Suppressor macrophage treated with lipopolysaccharide for 1 hour (primary cell): ENCODE measurements at regions not wholly inside any gene's neighbourhood (a gene's known extent, or its start where the extent isn't known, plus 50 kb on each side); places are given as distances from the start of the nearest gene placed in this dataset.
"Not testable (repeated sequence)": the region's sequence is repeated elsewhere in the genome, so short reads cannot be mapped to it uniquely, and the experiment has no call there.

Experiments
- DNase-seq, 3 donors: peaks; one replicate each; pipeline ENCODE4 v3.0.0-alpha.2; 2020 to 2022

DNA sequence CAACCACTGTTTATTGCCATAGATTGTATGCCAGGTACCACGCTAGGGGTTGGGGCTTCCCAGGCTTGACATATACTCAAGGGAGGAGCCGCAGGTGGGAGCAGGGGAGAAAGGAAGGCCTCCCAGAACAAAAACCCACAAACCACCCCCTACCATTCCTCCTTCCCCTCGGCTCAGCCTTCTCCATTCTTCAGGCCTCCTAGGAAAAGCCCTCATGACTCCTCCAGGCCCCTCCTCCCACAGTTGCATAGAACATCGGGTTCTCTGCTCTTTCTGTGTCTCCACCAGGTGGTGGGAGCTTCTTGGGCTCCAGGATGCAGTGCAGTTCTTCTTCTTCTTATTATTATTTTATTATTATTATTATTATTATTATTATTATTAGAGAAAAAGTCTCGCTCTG lies 80.3 kb downstream of the ZFP36L2 start:
- no peak for DNase-seq

DNA sequence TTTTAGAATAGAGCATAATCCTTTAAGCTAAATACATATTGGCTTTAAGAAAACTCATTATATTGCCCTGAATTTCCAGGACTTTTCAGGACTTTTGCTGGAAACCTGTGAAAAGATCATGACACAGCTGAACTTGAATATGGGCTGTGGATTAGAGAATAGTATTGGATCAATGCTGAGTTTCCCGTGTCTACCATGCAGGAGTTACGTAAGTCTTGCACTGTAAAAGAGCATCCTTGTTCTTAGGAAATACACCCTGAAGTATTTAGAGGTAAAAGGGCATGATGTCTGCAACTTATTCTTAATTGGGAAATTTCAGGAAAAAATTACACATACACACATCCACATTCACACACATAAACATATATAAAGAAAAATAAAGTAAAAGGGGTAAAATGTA lies 82.1 kb downstream of the ZFP36L2 start:
- peak; percentile 53 to 71 (median 65) for DNase-seq

DNA sequence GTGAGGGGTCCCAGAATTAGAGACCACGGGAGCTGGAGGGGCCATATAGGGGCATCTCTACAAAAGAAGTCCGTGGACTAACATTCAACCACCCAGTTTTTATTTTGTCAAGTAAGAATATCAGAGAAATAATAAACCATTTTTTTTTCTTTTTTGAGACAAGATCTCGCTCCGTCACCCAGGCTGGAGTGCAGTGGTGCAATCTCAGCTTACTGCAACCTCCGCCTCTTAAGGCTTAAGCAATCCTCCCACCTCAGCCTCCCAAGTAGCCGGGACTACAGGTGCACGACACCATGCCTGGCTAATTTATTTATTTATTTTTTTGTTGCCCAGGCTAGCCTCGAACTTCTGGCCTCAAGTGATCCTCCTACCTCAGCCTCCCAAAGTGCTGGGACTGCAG lies 82.7 kb downstream of the ZFP36L2 start:
- no peak for DNase-seq

DNA sequence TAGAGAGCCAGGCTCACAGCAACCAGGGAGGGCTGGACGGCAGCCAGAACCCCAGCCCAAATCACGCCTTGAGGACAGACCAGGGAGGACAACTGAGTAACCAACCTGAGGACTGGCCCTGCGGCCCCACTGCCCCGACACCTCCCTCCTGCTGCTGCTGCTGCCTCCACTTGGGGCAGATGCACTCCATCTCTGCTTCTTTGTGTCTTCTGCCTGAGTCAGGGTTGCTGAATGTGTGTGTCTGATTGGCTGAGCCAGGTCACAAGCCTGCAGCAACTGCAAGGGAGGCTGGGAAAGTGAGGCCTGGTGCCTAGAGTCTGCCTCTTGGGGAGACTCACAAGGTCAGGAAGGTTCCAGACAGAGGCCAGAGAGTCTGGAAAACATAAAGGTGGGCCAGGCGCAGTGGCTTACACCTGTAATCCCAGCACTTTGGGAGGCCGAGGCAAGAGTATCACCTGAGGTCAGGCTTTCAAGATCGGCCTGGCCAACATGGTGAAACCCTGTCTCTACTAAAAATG lies 83.4 kb downstream of the ZFP36L2 start:
- peak in 1 of 3 donors; percentile 30 for DNase-seq

DNA sequence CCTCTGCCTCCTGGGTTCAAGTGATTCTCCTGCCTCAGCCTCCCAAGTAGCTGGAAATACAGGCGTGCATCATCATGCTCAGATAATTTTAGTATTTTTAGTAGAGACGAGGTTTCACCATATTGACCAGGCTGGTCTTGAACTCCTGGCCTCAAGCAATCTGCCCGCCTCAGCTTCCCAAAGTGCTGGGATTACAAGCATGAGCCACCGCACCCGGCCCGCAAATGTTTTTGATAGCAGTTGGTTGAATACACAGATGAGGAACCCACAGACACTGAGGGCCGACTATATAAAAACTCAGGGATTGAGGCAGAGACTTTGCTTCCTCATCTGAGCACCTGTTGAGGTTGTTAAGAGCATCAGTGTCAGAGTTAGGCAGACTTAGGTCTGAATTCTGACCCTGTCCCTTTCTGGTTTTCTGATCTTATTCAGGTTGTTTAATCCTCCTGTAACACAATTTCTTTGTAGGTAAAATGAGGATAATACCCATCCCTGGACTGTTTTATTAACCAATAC lies 84.7 kb downstream of the ZFP36L2 start:
- DNase-seq: not testable (repeated sequence)

DNA sequence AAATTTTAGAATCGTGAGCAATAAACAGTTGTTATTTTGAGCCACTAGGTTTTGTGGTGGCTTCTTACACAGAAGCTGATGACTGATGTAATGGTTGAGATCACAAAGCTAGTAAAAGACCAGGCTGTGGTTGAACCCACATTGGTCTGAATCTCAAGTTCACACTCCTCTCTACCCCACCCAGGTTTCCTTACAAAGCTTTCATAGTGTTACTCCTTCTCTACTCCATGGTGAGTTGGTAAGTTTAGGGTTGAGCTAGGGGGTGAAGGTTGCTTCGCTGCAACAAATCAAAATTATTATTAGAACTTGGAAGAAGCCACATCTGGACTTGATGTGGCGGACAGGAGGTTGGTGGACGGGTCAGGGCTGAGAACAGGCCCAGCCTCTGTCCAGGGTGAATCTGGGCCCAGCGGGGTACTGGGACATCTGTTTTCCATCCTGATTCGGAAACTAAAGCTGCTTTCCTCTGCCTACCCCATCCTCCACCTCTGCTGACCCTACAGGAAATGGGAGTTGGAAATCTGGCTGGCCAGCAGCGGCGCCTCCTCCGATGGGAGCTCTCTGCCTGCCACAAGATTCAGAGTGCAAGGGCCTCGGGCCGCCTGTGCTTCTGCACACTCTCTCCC lies 86.3 kb downstream of the ZFP36L2 start:
- DNase-seq: no peak

DNA sequence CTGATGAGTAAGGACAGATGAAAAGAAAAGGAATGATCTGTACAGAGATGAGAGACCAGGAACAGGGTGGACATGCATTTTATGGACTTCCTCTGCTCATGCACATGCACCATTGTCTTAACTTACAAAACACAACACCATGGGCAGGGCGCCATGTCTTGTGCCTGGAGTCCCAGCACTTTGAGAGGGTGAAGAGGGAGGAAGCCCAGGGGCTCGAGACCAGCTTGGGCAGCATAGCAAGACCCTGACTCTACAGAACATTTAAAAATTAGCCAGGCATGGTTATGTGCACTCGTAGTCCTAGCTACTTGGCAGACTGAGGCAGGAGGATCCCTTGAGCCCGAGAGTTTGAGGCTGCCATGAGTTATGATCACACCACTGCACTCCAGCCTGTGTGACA lies 86.9 kb downstream of the ZFP36L2 start:
- DNase-seq: no peak

DNA sequence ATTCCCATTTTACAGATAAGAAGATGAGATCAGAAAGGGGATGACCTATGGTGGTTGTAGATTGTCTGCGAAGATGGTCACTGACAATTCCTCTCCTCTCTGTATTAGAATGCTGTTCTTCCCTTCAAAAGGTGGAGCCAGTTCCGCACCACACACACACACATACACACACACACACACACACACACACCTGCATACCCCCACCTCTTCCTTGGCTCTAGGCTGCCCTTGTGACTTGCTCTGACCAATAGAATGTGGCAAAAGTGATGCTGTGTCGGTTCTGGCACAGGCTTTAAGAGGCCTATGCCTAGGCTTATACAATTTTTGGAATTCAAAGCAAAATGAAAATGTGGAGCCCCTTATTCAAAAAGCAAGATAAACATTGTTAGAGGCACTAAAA lies 88.0 kb downstream of the ZFP36L2 start:
- no peak for DNase-seq

DNA sequence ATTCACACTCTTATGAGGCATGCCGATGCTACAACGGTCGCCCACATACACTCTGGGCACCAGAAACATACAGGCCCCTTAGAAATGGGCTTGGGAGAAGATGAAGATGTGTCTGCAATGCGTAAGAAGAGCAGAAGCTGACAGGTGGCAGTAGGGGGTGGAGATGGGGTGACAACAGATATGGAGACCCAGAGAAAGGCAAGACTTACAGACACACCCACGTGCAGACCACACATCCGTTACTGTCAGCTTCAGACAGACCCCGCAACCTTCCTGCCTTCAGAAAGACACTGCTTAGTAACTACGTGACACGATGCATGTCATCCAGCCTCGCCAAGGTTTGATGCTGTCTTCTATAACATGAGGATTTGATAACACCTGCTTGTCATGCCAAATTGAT lies 89.5 kb downstream of the ZFP36L2 start:
- DNase-seq: no peak

DNA sequence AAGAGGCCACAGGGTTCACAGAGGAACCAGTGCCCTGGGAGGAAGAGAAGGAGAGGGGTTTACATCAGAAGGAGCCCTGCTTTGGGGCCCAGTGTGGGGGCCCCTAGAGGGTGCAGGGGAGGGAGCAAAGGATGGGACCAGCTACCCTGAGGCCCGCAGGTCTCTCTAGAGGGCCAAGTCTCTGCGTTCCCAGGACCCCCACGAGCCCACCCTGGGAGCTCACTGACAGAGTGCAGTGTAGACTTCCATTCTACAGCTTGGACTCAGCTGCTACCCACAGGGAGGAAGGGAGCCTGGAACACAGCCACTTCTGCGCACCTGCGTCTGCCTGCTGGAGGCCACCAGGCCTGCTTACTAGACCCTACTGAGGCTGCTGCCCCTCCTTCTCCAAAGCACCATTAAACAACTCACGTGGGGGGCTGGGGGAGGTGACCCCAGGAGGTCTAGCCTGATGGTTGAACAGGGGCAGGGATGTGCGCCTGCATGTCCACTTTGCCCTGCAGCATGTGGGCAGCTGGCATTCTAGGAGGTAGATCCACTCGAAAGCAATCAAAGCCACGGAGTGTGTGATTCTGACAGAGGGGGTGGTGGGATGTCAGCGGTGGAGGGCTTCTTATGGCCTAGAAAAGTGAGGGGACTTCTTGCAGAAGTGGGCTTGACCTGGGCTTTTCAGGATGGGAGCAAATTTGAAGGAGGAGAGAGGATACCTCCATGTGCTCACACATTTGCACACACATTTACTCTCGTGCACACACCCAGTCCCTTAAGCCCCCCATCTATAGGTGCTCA lies 90.2 kb downstream of the ZFP36L2 start:
- DNase-seq: no peak

DNA sequence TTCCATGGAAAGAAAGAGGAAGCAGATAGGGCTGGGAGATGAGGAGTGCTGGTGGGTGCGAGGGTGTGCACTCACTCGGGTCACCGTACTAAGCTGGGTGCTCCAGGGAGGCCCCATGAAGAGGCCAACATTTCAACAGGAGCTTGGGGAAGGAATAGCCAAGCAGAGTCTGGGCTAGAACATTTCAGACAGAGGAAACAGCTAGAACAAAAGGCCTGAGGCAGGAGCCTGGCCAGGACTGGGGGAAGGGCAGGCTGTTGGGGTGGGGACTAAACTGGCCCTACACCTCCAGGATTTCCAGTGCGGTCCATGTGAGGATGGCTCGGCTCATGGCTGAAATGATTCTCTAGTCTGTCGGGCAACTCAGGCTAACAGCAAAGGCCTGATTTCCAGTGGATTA lies 90.8 kb downstream of the ZFP36L2 start:
- DNase-seq: no peak

DNA sequence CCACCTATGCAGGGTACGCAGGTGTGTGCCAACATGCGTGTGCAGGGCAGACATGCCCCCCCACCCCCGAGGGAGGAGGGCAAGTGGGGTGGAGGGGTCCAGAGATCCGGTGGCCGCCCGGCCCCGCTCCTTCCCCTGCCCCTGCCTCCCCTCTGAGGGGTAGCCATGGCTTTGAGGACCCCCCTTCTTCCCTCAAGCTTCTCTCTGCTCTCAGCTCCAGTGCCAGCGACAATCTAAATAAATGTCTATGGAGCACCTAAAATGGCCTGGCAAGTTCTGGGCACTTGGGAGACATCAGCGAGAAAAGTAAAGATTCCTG lies 91.9 kb downstream of the ZFP36L2 start:
- no peak for DNase-seq

DNA sequence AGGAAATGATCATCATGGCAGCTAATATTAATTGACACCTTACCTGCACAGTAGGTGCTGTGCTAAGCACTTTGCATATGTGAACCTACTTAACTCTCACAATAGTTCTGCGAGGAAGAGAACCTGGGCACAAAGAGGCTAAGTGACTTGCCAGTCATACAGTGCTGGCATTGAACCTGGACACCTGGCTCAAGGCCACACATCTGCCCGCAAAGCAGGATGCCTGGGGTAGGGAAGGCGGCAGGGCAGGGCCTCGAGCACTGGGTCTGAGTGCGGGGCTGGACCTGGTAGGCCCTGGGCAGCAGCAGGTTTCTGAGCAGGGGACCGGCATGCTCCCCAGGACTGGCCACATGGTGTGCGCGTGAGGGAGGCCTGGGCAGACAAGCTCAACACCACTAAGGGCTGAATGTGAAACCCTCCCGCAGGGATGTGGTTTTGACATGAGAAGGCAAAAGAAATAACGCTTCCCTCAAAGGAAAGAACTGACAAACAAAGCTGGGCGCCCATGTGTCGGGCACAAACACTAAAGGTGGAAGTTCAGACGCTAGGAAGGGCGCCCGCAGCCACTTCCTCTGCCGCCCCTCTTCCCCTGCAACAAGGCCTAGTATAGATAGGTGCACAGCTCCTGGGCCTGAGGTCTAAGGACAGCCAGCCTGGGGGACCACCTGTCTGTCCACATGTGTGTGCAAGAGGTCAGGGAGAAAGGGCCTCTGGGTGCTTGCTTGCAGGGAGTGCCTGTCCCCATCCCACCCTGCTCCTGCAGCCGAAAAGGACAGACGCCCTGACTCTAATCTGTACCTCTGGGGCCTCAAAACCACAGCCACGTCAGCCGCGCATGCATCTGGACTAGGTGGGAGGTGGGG lies 92.5 kb downstream of the ZFP36L2 start:
- peak in 2 of 3 donors; percentile 42 to 53 for DNase-seq

DNA sequence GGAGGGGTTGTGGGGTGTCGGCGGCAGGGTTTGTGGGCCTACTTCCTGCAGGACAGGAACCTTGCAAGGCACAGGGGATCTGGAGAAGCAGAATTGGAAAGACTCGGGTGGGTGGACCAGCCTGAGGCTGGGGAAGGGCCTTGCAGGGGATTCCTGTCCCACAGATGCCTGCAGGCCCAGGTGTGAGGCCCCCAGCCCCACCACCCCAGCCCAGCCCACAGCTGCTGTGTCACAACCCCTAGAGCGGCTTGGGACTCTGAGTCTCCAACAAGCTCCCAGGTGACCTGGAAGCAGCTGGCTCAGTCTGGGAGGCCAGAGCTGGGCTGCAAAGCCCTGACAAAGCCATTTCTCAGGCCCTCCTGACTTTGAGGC lies 93.1 kb downstream of the ZFP36L2 start:
- DNase-seq: no peak

DNA sequence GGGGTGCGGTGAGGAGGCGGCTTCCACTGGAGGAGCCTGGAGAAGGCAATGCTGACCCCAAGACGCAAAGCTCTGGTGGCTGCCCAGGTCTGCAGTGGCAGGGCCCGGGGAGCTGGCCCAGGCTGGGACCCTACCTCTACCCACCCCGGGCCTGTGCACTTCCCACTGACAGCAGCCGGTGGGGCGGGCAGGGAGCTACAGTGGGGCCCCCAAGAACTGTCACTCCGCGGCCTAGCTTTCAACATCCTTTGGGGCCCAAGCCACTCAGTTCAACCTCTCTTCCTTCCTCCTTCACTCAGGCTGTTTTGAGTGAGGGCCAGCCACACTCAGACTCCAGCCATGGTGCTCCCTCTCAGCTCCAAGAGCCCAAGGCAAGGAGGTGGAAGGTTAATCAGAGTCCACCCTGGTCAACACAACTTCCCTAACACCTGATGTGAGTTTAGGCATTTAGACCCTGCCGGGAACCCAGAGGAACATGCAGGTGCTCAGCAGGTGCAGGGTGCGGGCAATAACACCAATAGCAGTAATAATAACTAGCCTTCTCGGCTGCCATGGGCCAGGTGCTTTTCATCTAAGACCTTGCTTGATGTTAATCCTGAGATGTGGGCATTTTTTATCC lies 93.6 kb downstream of the ZFP36L2 start:
- DNase-seq: no peak

DNA sequence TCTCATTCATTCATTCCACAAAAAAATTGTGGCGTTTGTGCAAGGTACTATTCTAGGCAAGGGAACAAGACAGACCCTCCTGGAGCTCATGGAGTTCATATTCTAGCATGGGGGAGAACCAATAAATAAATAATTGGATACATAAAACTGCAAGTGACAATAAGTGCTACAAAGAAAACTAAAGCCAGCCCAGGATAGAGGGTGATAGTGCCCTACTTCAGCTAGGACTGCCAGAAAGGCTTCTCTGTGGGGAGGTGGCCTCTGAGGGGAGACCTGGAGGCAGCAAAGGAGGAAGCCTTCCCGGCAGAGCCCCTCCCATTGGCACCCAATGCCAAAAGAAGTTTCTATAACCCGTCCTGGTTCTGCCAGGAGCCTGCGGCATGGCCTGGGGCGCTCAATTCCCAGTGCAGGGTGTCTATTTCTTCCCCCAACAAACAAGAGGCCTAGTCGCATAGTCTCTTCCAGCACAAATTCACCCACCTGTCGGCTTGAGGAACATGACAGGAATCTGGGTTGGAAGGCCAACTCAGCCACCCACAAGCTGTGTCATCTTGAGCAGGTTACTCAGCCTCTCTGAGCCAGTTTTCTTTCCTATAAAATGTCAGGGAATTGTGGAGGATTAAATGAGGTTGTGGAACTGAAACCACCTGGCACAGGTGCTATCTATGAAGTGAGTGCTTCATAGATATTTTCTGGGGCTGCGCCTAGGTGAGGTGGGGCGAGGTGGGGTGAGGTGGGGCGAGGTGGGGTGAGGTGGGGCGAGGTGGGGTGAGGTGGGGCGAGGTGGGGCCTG lies 94.3 kb downstream of the ZFP36L2 start:
- DNase-seq: no peak

DNA sequence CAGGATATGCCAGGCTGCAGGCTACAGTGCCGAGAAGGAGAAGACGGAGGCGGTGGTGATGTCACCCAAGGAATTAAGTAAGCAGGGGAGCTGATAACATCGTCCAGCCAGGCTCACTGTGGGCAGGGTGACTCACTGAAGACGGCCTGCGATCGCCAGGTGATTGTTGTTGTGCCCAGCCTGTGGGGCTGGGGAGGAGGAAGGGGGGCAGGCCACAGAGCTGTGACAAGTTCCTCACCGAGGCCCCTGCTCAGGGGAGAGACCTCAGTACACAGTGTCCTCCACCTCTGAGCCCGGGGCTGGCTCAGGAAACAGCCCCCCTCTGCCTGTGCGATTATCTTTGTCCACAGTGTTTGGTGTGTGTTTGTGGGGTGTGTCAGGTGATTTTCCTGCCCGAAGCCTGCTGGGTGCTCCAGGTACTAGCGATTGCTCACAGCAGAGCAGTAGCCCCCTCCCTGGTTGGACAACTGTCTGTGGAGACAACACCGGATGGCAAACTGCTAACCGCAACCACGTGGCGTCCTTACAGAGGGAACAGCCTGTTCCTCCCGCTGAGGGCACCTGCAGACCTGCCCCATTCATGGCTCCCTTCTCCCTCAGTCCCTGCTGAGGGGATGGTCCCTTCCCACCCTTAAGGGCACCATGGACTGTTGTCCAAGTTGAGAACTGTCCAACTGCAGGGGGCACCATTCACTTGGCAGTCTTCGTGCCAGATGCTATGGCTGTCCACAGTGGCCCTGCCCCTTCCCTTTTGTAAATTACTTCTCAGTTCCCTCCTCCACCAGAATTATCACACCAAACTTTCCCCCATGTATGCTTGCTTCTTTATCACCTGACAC lies 95.1 kb downstream of the ZFP36L2 start:
- DNase-seq: peak; percentile 92

DNA sequence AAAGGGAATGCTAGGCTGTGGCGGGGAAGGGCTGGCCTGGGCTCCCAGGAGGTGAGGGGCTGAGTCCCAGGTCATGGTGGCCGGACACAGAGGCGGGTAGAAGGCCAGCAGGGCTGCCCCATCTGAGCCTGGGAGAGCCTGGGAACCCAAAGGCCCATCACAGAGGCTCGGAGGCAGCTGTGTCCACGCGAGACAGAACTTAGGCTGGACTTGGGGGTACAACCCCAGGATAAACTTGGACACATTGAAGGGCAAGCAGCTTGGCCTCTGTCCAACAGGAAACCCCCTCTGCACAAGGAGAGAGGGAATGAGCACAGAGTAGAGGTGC lies 95.9 kb downstream of the ZFP36L2 start:
- no peak for DNase-seq

DNA sequence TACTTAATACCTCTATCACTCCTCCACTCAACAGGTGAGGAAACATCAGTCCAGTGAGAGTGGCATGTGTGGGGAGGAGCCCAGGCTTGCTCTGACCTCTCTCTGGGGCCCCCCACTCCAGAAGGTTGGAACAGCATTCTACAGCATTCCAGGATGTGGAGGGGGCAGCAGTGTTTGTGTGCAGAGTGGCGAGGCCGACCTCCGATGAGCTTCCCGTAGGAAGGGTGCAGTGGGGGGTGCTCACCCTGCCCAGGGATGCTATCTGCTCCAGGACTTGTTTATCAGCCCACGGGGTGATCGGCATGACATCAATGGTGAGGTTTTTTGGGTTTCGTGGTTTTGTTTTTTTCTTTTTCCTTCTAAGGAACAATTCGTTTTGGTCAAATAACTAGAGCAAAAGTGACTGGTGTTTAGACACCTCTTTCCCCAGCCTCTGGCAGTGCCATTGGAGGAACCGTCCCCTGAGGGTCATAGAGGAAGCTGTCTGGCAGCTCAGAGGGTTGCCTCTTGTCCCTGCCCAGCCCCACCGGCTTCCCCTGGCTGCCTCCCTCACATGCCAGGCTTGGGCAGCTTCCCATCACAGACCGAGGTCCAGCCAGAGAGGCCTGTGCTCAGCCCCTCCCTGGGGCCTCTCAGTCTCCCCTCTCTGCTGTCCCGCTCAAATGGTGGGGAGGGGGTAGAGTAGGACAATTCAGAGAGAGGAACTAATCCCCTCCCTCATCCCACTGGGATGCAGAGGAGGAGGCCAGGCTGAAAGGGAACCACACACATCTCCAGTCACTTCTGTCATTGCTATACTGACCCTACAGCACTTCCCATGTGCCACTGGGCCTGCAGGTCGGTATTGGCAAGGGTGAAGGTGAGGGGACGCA lies 96.5 kb downstream of the ZFP36L2 start:
- DNase-seq: peak; percentile 63 to 76 (median 72)

DNA sequence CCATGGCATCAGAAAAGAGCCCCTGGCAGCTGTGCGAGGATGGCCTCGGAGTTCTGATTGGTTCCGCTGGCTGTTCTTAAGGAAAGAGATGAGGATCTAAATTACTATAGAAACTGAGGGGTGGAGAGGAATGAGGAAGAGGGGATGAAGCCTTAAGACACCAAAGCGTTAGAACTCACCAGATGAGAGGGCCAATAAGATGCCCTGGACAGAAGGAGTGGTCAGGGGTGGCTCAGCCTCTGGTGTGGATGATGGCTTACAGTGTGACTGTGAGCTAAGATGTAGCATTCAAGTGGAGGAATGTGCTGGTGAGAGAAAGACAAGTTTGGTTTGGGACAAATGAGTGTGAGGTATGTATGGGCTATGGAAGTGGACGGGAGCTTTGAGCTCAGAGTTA lies 97.8 kb downstream of the ZFP36L2 start:
- peak in 1 of 3 donors; percentile 47 for DNase-seq
